HCT116 (cell line): ENCODE measurements at regions not wholly inside any gene's neighbourhood (a gene's known extent, or its start where the extent isn't known, plus 50 kb on each side); places are given as distances from the start of the nearest gene placed in this dataset.

ENCODE experiments used
- CEBPB ChIP-seq: IDR thresholded peaks from 2 replicates; pipeline ENCODE4 v1.6.1; 2012; ENCODE audit warnings: low read depth
- EGR1 ChIP-seq: IDR thresholded peaks from 2 replicates; pipeline ENCODE4 v1.6.1; 2012; ENCODE audit warnings: low read depth
- ELF1 ChIP-seq: IDR thresholded peaks from 2 replicates; pipeline ENCODE4 v1.6.1; 2012; ENCODE audit warnings: low read depth, borderline replicate concordance
- EZH2 ChIP-seq: fragments of 200-600 bp; sonication (generic); IDR thresholded peaks from 2 replicates; pipeline ENCODE4 v1.6.1; 2017; ENCODE audit warnings: antibody characterized with exemption, mixed run types
- EZH2phosphoT487 ChIP-seq: fragments of 200-600 bp; IDR thresholded peaks from 2 replicates; pipeline ENCODE4 v1.6.1; 2018; ENCODE audit warnings: antibody characterized with exemption, borderline replicate concordance
- POLR2A ChIP-seq: IDR thresholded peaks from 2 replicates; pipeline ENCODE4 v1.7.0; 2011; ENCODE audit warnings: borderline replicate concordance; ENCODE audit not compliant: insufficient read depth, insufficient read length; ENCODE audit errors: extremely low read depth
- POLR2AphosphoS5 ChIP-seq: IDR thresholded peaks from 2 replicates; pipeline ENCODE4 v1.6.1; 2011; ENCODE audit warnings: mild to moderate bottlenecking, low read depth, low read length, moderate library complexity
- RAD21 ChIP-seq: IDR thresholded peaks from 2 replicates; pipeline ENCODE4 v1.6.1; 2012; ENCODE audit warnings: low read depth, mild to moderate bottlenecking
- YY1 ChIP-seq: IDR thresholded peaks from 2 replicates; pipeline ENCODE4 v1.6.1; 2011; ENCODE audit warnings: low read length, low read depth, moderate library complexity, mild to moderate bottlenecking; ENCODE audit not compliant: insufficient replicate concordance; ENCODE audit errors: extremely low read depth
- ZFX ChIP-seq: fragments of 450-650 bp; IDR thresholded peaks from 2 replicates; pipeline ENCODE4 v1.6.1; 2017
- TF ChIP-seq, protein P1 (sequence below), 3 experiments: fragments of 200-600 bp in 1 of 3; sonication (generic) in 1 of 3; IDR thresholded peaks in 2 of 3; conservative IDR thresholded peaks in 1 of 3; 2 replicates each; pipeline ENCODE4 v1.5.1; 2012 to 2017; ENCODE audit warnings: low read depth in 2 of 3, low read length in 2 of 3, antibody characterized with exemption in 1 of 3, borderline replicate concordance in 1 of 3, control low read depth in 1 of 3, mild to moderate bottlenecking in 1 of 3, mixed read lengths in 1 of 3, mixed run types in 1 of 3, moderate library complexity in 1 of 3; ENCODE audit not compliant: insufficient read depth in 1 of 3

DNA sequence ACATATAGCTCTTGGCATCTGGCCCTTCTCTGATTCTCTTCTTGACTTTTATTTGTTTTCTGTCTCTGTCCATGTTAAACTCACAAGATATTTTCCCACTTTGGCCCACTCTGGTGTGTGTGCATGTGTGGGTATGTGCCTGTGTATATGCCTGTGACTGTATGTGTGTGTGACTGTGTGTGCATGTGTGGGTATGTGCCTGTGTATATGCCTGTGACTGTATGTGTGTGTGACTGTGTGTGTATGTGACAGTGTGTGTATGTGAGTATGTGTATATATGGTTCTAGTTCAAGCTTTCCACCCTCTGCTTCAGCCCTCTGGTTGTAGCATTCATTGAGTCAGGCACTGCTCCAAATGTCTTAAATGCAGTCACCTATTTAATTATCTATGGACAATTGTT lies 88.6 kb upstream of the GGTLC1 start:
- TF ChIP-seq, protein P1, sequence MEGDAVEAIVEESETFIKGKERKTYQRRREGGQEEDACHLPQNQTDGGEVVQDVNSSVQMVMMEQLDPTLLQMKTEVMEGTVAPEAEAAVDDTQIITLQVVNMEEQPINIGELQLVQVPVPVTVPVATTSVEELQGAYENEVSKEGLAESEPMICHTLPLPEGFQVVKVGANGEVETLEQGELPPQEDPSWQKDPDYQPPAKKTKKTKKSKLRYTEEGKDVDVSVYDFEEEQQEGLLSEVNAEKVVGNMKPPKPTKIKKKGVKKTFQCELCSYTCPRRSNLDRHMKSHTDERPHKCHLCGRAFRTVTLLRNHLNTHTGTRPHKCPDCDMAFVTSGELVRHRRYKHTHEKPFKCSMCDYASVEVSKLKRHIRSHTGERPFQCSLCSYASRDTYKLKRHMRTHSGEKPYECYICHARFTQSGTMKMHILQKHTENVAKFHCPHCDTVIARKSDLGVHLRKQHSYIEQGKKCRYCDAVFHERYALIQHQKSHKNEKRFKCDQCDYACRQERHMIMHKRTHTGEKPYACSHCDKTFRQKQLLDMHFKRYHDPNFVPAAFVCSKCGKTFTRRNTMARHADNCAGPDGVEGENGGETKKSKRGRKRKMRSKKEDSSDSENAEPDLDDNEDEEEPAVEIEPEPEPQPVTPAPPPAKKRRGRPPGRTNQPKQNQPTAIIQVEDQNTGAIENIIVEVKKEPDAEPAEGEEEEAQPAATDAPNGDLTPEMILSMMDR (IDR thresholded peaks at IDR 0.05 in 2 of 3, conservative IDR thresholded peaks at IDR 0.05 in 1 of 3; ENCODE audit: borderline replicate concordance in 1 of 3, insufficient read depth in 1 of 3, low read depth in 2 of 3, low read length in 2 of 3): no peak
- no peak for TF ChIP-seq POLR2A
- TF ChIP-seq ELF1: no peak
- TF ChIP-seq POLR2AphosphoS5: no peak
- no peak for TF ChIP-seq EZH2
- TF ChIP-seq CEBPB: no peak
- no peak for TF ChIP-seq EZH2phosphoT487
- no peak for TF ChIP-seq EGR1
- TF ChIP-seq ZFX: no peak
- TF ChIP-seq RAD21: no peak
- TF ChIP-seq YY1: no peak
